GM18502 (cell line): ENCODE measurements at regions not wholly inside any gene's neighbourhood (a gene's known extent, or its start where the extent isn't known, plus 50 kb on each side); places are given as distances from the start of the nearest gene placed in this dataset.
"Not testable (repeated sequence)": the region's sequence is repeated elsewhere in the genome, so short reads cannot be mapped to it uniquely, and the experiment has no call there.

Experiments
- ATAC-seq: cut with Tn5 transposase; IDR thresholded peaks from one replicate; pipeline ENCODE4 v1.9.1; 2021; ENCODE audit warnings: mild to moderate bottlenecking; ENCODE audit not compliant: unreplicated experiment, poor library complexity

DNA sequence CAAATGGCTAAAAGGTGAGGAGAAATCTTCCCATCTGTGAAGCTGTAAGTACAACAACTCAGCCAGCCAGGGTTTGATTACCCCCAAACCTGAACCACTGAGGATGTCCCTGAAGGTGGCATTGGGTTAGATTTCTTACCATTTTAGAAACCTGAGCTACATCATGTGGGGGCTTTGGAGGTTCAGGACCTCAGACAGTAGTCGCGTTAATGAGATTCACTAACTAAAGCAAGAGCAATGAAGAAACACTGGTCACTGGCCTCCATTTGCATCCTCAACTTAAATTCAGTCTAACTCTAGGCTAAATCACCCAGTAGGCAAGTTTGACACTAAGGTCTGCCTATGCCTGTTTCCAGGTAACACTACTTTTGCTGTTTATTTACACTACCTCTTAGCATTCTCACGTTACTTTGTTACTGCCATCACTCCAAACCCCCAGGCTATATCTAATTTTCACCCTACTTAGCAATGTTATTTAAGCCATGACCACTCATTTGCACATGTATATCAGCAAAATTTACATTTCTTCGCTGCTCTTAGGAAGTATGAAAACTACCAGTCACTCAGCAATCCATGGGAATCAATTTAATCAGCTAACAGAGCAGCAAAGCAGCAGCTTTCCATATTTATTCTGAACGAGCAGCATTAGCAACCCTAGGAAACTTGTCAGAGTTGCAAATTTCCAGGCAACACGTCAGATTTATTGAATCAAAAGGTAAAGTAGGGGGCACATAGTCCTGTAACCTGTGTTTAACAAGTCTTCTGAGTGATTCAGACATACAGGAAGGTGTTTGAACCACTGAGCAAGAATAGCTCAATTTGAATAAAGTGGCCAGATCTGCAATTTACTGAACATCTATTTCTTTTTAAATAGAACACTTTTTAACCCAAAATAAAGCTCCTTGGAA, 788.4 kb upstream of the SORCS1 start:
- ATAC-seq, result no peak

DNA sequence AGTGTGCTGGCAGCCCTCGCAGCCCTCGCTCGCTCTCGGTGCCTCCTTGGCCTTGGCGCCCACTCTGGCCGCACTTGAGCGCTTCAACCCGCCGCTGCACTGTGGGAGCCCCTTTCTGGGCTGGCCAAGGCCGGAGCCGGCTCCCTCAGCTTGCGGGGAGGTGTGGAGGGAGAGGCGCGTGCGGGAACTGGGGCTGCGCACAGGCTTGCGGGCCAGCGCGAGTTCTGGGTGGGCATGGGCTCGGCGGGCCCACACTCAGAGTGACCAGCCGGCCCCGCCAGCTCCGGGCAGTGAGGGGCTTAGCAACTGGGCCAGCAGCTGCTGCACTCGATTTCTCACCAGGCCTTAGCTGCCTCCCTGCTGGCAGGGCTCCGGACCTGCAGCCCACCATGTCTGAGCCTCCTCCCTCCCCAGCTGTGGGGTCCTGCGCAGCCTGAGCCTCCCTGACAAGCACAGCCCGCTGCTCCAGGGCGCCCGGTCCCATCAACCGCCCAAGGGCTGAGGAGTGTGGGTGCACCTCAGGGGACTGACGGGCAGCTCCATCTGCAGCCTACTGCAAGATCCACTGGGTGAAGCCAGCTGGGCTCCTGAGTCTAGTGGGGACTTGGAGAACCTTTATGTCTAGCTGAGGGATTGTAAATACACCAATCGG, 786.0 kb upstream of the SORCS1 start:
- ATAC-seq, result not testable (repeated sequence)

DNA sequence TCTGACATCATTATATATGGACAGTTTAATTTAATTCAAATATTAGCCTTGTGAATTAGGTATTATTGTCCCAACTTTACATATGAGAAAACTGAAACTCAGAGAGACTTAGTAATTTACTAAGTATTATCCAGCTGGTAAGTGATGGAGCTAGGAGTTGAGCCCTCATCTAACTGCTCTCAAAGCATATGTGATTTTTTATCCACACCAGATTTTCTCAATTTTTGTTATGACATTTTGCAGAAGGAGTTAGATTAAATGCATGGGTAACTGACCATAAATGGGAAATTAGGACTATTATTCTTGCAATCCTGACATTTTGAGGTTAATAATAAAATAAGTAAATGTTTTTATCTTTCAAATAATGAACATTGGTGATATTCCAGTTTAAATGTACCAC, 778.3 kb upstream of the SORCS1 start:
- ATAC-seq, result no peak

DNA sequence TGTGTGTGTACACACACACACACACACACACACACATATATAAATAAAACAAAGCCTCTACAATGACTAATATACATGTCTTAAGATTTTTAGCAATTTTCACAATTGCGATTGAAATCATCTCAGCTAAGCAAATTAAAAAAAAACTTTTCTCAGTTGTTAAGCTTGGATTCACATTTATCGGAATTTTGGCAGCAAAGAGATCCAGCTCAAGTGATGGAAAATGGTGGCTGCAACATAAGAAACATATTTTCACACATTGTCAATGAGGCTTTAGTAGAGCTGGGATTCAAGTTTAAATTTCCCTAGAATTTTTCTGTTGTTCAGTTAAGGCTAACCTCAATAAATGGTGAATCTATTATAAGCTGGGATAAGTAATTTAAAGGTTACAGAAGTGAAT, 768.6 kb upstream of the SORCS1 start:
- ATAC-seq, result no peak

DNA sequence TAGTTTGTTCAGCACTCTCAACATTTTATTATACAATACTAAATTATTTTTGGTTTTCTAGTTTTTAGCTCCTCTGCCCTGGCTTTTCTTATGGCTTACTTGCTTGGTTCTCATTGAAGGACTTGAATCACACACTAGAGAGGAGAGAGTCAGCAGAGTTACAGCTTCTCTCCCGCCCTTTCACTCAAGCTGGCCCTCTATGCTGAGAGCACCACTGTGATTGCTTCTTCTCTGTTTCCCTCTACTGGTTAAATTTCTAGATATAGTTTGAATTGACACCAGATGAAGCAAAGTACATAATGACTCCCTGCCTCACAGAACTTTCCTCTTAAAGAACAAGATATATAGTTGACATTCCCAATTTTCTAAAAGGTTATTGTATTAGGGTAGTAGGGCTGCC, 767.3 kb upstream of the SORCS1 start:
- ATAC-seq, result no peak

DNA sequence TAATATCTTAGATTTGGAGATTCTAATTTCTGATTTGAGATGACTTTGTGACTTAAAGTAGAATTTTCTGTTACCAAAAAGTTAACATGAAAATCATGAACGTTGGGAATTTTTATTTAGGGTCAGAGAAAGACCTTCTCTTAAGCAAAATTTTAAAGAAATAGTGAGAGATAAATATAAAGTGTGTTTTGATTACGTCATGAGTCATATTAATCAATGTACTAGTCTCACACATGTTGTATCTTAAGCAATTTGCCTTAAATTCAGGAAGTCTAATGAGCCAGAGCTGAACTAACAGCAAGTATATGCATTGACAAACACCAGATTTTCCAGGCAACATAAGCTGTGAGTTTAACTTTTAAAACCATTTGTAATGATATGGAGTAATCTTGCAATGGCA, 765.5 kb upstream of the SORCS1 start:
- no peak for ATAC-seq

DNA sequence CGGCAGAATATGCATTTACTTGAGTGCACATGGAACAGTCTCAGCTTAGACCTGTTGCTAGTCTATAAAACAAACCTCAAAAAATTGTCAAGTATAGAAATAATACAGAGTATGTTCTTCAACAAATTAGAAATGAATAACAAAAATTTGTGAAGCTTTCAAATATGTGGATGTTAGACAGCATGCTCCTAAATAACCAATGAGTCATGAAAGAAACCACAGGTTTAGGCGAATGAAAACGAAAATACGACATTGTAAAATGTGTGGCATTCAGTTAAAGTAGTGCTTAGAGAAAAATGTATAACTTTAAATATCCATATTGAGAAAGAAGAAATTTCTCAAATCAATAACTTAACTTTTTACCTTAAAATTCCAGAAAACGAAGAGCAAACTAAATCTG, 760.0 kb upstream of the SORCS1 start:
- no peak for ATAC-seq

DNA sequence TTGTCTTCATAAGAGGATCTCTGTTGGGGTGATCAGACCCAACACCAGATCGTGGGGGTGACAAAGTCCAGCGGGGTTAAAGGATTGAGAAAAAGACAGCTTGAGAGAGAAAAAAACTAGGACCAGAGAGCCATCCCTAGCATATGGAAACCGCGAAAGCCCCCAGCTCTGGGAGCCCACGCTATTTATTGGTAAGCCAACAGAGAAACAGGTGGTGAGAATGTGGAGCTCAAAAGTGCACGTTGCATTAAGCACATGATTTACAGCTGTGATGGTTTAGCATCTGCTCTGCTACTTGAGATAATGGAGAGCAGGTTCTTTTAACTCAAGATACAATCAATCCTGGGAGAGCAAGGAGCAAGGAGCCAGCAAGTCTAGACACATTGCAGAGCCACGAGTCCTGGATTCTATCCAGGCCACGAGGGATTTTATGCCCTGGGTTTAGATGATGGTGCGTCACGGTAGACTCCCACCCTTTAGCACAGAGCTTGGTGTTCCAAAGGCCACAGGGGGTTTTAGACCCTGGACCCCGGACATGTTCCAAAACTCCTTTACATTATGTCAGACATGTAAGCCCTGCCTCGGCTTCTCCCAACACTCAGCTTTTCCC, 755.2 kb upstream of the SORCS1 start:
- ATAC-seq, result no peak

DNA sequence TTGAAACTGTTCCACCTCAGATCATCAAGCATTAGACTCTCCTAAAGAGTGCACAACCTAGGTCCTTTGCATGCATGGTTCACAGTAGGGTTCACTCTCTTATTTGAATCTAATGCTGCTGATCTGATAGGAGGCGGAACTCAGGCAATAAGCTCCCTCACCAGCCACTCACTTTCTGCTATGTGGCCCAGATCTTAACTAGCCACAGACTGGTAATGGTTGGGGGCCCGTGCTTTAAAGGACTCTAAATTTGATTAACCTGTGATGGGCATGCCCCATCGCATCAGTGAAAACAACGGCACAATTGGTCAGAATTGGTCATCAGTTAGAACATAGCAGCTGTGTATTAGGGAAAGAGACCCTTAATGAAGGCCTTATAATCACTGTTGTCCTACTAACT, 753.7 kb upstream of the SORCS1 start:
- ATAC-seq, result no peak

DNA sequence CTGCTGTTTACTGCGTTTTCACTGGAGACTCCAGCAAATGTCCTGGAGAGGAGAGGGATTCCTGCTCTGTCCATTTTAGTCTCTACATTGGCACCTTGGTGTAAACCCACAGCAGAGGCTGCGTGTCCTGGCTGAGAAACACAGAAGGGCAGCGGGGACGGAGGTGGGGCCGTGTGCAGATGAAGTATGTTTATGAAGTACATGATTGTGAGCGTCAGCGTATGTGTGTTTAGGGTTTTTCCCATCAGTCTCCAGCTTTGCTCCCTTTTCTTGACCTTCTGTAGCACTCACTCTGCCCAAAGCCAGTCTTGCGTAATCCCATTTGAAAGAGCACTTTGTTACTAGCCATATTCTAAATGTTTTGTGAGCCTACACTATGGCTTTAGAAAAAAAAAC, 750.7 kb upstream of the SORCS1 start:
- no peak for ATAC-seq

DNA sequence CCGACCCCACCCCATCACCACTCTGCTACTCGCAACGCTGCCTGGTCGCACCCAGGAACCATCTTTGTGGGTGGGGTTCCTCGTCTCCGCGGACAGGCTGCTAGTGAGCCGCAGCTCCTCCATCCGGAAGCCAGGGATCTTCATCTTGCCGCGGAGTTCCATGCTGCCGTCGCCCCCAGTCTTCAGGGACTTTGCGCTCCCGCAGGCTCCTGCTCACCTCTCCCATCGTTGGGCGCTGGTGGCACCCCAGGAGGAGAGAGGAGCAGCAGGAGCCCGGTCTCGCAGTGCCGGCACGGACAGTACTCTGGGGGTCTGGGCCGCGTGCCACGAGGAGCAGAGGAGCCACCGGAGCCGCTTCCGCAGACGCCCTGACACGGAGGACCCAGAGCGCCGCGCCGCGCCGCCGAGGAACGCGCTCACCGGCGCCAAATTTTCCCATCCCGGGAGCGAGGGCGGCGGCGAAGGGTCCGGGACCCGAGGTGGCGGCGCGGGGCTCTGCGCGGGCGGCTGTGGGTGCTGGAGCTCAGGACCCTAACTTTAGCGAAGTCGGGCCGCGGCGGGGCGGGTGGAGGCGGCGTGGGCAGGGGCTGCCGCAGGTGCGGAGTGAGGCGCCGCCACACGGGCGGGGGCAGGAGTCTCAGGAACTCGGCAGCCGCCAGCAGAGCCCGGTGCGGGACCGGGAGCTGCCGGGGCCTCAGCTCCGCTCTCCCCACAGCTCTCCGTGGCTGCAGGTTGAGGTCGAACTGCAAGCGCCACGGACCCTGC, 750.1 kb upstream of the SORCS1 start:
- ATAC-seq, result no peak

DNA sequence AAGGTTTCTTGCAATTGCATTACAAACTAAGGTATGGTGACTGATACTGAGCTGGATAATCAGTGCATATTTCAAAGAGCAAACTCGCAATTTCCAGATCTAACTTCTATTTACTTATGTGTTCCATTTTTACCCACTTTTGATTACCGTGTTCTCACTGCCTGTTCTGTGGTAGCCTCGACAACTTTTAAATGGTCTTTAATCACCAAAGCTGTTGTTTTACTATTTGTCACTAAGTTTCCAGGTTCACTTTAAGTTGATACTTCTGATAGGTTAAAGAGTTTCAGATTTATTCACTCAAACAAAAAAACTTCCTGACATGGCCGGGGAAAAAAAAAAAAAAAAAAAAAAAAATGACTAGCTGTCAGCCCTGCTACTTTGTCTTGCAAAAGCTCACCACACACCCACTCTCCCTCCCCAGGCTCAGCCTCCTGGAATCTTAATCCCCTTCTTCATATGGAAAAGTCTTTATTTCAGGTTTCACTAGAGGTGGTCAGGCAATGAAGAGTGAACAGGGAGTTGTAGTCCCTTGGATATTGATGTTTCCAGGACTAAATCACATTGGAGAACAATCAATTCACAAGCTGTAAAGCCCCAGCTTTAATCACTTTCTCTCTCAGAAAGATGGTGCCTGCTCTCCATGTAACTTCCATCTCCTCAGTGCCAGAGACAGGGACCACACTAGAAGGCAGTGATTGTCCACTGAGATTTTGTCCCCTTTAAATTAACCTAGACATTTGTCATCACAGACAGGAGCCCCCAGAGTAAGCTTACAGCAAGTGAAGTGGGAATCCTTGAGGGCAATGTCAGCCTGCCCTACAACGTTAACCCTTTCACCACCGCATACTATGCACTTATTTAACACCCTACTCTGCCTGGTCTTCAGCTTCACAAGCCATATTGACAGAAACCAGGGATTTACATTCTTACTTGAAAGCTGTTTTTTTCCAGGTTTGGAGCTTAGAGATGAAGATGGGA, 749.1 kb upstream of the SORCS1 start:
- ATAC-seq, result no peak

DNA sequence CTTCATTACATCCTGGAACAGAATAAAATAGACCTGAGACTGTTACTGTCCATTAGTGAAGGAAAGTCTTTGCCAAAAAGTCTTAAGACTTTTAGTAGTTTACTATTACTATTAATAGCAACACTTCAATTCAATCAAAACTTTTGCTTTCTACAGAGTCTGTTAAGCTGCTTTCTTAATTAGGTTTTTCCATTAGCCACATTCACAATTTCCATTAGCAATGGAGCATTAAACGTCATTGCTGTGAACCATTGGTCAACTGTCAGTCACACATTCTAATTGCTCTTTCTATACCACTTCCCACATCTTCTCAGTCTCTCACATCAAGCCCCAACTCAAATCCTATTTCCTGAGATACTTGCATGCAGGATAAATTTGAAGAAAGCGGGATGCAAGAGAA, 736.6 kb upstream of the SORCS1 start:
- no peak for ATAC-seq

DNA sequence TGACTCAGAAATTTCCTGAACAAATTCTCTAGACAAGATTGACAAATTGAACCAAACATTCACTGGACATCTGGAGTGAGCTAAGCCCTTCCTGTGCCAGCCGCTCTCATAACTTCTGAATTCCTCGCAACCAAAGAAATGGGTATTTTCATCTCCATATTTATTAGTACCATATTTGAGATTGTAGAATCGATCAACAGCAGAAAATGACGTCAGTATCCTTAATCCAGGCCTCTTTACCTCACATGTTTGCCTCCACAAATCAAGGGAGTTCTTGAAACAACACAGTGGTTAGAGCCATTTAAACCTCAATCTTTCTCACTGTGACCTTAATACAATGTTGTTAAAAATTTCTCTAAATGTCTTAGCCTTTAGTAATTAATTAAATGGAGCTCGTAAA, 735.6 kb upstream of the SORCS1 start:
- no peak for ATAC-seq

DNA sequence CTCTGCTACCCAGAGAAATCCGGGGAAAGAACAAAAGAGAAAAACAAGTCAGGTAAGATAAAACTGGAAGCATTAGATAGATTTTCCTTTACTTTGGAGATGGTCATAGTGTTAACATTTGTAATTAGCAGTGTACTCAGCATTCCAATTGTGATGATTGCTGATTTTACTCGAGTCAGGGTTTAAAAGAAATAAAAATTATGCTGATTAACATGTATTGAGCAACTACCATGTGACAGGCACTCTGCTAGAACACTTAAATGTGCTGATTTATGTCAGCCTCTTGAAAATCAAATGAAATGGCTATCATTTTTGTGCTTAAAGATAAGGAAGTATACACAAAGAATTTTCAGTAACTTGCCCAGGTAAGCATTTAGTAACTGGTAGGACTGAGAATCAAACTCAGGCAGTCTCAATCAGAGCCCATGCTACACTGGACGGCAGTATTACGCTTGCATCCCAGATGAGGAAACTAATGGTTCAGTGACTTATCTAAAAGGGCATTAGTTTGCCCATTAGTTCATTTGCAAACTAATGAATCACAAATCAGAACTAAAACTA, 735.1 kb upstream of the SORCS1 start:
- no peak for ATAC-seq

DNA sequence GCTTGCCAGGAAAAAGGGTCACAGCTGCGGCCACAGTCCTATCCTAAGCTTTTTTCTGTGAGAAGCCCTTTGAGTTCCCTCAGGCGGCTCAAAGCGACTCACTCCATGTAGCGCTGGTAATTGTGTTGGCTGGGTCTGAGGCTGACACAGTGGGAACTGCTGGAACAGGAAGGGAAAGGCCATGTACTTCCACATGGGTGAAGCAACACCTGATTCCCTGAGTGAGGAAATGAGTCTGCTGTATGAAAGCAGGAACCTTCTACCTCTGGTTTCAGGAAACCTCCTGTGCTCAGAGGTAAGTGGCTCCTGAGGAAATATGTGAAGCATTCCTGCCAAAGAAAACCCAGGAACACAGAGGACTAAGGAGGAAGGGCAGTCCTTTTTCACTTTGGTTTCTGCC, 734.6 kb upstream of the SORCS1 start:
- no peak for ATAC-seq

DNA sequence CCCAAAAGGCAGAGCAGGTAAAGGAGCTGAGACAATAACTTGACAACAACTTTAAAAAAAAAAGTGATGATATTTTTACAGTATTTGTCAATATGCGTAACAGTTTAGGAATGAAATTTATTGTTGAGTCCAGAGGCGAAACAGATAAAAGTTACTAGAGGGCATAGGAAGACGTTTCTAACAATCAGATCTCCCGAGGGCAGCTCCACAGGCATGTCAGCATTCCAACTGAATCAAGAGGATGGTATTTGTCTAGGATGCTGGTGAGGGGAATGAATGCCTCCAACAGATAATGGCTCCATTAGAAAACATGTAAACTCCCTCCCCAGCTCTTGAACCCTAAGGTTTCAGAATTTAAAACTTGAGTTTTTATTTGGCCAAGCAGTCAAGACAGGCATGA, 733.9 kb upstream of the SORCS1 start:
- no peak for ATAC-seq

DNA sequence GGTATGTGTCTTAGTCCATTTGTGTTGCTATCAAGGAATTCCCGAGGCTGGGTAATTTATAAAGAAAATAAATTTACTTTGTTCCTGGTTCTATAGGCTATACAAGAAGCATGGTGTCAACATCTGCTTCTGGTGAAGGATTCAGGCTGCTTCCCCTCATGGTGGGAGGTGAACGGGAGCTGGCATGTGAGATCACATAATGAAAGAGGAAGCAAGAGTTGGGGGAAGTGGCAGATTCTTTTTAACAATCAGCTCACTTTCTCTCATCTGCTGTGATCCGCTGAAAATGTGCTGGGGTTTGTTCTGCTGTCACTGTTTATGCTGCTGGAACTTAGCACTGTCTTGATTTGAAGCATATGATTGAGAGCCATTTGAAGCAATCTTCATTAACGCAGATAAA, 730.0 kb upstream of the SORCS1 start:
- no peak for ATAC-seq

DNA sequence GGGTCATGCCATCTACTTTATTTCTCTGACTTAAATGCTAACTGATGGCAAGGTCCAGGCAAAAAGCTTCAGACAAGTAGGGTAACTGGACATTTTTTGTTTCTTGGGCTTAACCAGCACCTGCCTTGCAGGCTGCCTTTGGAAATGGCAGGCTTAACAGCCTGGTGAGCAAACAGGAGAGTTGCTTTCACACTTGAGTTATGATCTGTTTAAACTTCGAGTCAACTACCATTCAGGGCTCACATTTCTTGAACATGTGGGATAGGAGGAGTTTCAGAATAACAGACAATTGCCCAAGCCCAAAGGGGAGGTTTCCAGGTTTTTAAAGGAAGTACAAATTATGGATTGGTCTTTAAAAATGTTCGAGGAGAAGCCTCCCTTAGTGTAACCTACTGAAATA, 724.6 kb upstream of the SORCS1 start:
- no peak for ATAC-seq
